ENCODE measurements at regions not wholly inside any gene's neighbourhood (a gene's known extent, or its start where the extent isn't known, plus 50 kb on each side); places are given as distances from the start of the nearest gene placed in this dataset.

GRCh38 chr3:67745296-67745695 is 90.9 kb upstream of the SUCLG2 start:
- no peaks in the 10 kb centered on the region for H3K27me3 ChIP-seq
- no peak overlapping the region for H3K4me3 ChIP-seq

DNA sequence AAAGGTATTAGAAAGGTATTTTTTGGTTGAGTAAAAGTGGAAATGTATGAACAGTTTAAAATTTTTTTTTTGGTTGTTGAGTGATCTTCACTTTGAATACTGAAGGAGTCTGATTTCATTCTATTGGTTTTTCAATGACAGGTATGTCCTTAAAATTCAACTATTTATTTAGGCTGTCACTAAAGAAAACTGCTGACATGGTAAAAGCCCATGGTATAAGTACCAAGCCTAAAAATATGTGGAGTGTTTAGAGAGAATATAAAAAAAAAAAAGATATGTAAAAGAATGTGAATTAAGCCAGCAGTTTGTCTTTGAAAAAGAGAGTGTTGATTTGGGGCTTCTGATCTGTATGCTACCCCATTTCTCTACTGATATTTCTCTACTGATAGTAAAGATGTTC is 90.3 kb upstream of the SUCLG2 start:
- TF ChIP-seq, protein P1, sequence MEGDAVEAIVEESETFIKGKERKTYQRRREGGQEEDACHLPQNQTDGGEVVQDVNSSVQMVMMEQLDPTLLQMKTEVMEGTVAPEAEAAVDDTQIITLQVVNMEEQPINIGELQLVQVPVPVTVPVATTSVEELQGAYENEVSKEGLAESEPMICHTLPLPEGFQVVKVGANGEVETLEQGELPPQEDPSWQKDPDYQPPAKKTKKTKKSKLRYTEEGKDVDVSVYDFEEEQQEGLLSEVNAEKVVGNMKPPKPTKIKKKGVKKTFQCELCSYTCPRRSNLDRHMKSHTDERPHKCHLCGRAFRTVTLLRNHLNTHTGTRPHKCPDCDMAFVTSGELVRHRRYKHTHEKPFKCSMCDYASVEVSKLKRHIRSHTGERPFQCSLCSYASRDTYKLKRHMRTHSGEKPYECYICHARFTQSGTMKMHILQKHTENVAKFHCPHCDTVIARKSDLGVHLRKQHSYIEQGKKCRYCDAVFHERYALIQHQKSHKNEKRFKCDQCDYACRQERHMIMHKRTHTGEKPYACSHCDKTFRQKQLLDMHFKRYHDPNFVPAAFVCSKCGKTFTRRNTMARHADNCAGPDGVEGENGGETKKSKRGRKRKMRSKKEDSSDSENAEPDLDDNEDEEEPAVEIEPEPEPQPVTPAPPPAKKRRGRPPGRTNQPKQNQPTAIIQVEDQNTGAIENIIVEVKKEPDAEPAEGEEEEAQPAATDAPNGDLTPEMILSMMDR (IDR thresholded peaks at IDR 0.05) = no peak
- no peak overlapping the region for H3K27ac ChIP-seq
- H3K9me3 ChIP-seq = peaks cover 0 to 7% of the 10 kb centered on the region in 2 donors
- no peak overlapping the region for H3K4me3 ChIP-seq
- no peaks in the 10 kb centered on the region for H3K36me3 ChIP-seq
- no peak for DNase-seq (ENCODE audit: low spot score)
- no peaks in the 10 kb centered on the region for H3K27me3 ChIP-seq
- no peaks in the 10 kb centered on the region for H3K4me1 ChIP-seq

More at GRCh38 chr3:67745296-67745695, 90.9 kb upstream of the SUCLG2 start:
- Histone ChIP-seq H3K9me3 (peaks cover 0 to 7% of the 10 kb centered on the region in 2 donors), H3K27ac (no peak overlapping the region), H3K4me1 (no peaks in the 10 kb centered on the region), H3K36me3 (no peaks in the 10 kb centered on the region)
- DNase-seq (ENCODE audit: low spot score) = no peak
- TF ChIP-seq, protein P1 (IDR thresholded peaks at IDR 0.05) = no peak

DNA sequence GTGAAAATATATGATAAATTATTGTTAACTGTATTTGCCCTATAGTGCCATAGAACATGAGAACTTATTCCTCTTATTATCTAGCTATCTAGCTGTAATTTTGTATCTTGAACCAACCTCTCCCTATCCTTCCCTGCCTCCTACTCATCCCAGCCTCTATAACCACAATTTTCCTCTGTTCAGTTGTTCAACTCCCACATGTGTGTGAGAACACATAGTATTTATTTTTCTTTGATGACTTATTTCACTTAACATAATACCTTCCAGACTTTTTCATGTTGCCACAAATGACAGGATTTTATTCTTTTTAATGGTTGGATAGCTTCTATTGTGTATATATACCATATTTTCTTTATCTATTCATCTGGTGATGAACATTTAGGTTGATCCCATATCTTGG is 85.4 kb upstream of the SUCLG2 start:
- Histone ChIP-seq H3K4me1 (no peaks in the 10 kb centered on the region), H3K36me3 (no peaks in the 10 kb centered on the region), H3K27me3 (no peaks in the 10 kb centered on the region), H3K9me3 (peaks cover 0 to 7% of the 10 kb centered on the region in 2 donors), H3K27ac (no peak overlapping the region), H3K4me3 (no peak overlapping the region)
- DNase-seq (ENCODE audit: low spot score) = no peak
- TF ChIP-seq, protein P1 (IDR thresholded peaks at IDR 0.05) = no peak

- no peaks in the 10 kb centered on the region for H3K27me3 ChIP-seq
- TF ChIP-seq, protein P1 (IDR thresholded peaks at IDR 0.05) = no peak
- no peak for DNase-seq (ENCODE audit: low spot score)
- H3K4me3 ChIP-seq = no peak overlapping the region
- H3K27ac ChIP-seq = no peak overlapping the region
- H3K9me3 ChIP-seq = peaks cover 0 to 7% of the 10 kb centered on the region in 2 donors
- no peaks in the 10 kb centered on the region for H3K36me3 ChIP-seq
- no peaks in the 10 kb centered on the region for H3K4me1 ChIP-seq
Measured at GRCh38 chr3:67737906-67738865, 83.8 kb upstream of the SUCLG2 start.

DNA sequence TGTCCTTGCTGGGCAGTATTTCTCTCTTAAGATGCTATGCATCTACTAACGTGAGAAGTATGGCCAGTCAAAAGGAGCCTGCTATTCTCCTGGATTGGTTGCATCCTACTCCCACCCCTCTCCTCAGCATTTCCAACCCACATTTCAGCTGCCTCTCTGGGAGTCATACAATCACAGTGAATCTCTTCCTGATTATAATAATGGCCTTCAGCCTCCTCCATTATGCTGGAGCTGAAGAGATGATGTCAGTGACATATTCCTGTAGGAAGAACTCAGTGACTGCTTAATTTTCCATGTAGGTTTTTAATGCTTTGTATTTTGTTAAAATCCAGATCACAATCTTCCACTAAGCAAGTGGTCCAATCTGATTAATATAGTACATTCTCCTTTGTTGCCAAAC is 82.7 kb upstream of the SUCLG2 start:
- no peak for DNase-seq (ENCODE audit: low spot score)
- Histone ChIP-seq H3K4me3 (no peak overlapping the region), H3K4me1 (no peaks in the 10 kb centered on the region), H3K36me3 (no peaks in the 10 kb centered on the region), H3K27ac (no peak overlapping the region), H3K27me3 (no peaks in the 10 kb centered on the region), H3K9me3 (peaks cover 0 to 7% of the 10 kb centered on the region in 2 donors)
- TF ChIP-seq, protein P1 (IDR thresholded peaks at IDR 0.05) = no peak

All from right atrium auricular region (tissue), 2 donors.